ENCODE measurements at regions not wholly inside any gene's neighbourhood (a gene's known extent, or its start where the extent isn't known, plus 50 kb on each side); places are given as distances from the start of the nearest gene placed in this dataset.

DNA sequence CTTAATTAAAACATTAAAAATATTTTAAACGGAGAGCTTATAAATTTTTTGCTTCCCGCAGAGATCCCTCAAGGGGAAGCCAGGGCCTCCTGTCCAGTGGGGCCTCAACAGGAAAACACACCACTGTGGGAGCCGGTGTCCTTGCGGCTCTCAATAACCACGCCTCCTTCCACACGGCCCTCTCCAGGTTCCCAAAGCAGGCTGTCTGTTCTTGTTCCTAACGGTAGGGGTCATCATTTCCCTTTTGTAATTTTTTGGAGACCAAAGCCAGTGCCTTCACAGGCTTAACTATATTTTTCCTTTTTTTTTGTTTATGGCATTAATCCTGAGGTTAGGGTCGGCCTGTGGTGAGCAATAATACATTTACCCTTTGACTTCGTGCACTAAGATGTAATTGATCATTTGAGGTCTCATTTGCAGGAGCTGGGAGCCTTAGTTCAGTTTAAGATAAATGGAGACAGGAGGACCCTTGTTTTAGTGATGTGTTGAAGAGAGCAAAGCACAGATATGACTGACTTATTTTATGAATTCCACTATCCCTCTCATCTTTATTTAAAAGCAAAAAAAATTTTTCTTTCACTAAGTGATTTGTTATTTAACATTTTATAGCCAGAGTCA, 77.5 kb upstream of the N4BP1 start:
- CTCF ChIA-PET, result interaction anchor here (0.7 kb wide), 1 partner anchor 666 kb away, joined by 3 read pairs; no protein-coding TSS in a partner anchor
- BruUV-seq (replicated peaks), result no TSS peak
- H3K9me3 ChIP-seq (ENCODE audit: control insufficient read depth, insufficient read depth, low read depth, low read length), result no peaks in the 10 kb centered on the region
- intact Hi-C loops (cut with micrococcal nuclease; ENCODE audit: unreplicated experiment) (loop anchor here (2.0 kb wide), 1 partner anchor 663 kb away; no protein-coding TSS in a partner anchor), in situ Hi-C loops (cut with HindIII; ENCODE audit: low pct_unique_long_range_greater_than_20kb, low sequenced_read_pairs) (no loop called here)
- H3K4me3 ChIP-seq (ENCODE audit: low read depth in 2 of 2, low read length in 2 of 2), result no peak overlapping the region
- H3K36me3 ChIP-seq (ENCODE audit: control insufficient read depth, insufficient read depth, low read length), result no peaks in the 10 kb centered on the region
- no peaks in the 10 kb centered on the region for H3K27me3 ChIP-seq (ENCODE audit: control insufficient read depth, insufficient read depth, low read length)
- no peak overlapping the region for H3K27ac ChIP-seq (ENCODE audit: low read length)
- no peak for TF ChIP-seq SIN3A (IDR thresholded peaks at IDR 0.05; ENCODE audit: borderline replicate concordance, insufficient read depth, low read depth, low read length)
- TF ChIP-seq, protein P1, sequence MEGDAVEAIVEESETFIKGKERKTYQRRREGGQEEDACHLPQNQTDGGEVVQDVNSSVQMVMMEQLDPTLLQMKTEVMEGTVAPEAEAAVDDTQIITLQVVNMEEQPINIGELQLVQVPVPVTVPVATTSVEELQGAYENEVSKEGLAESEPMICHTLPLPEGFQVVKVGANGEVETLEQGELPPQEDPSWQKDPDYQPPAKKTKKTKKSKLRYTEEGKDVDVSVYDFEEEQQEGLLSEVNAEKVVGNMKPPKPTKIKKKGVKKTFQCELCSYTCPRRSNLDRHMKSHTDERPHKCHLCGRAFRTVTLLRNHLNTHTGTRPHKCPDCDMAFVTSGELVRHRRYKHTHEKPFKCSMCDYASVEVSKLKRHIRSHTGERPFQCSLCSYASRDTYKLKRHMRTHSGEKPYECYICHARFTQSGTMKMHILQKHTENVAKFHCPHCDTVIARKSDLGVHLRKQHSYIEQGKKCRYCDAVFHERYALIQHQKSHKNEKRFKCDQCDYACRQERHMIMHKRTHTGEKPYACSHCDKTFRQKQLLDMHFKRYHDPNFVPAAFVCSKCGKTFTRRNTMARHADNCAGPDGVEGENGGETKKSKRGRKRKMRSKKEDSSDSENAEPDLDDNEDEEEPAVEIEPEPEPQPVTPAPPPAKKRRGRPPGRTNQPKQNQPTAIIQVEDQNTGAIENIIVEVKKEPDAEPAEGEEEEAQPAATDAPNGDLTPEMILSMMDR (IDR thresholded peaks at IDR 0.05), result peak; percentile 77
- POLR2A ChIA-PET, result no interaction called here
- DNase-seq (ENCODE audit: low read depth, low spot score), result peak; percentile 46
- H3K4me1 ChIP-seq (ENCODE audit: control insufficient read depth, insufficient read depth, low read length), result no peaks in the 10 kb centered on the region
- peak; percentile 88 for ATAC-seq

GRCh38 chr16:48684148-48684547, 74.2 kb upstream of the N4BP1 start:
- BruUV-seq (replicated peaks), result no TSS peak
- POLR2A ChIA-PET, result no interaction called here
- no peak overlapping the region for H3K27ac ChIP-seq (ENCODE audit: low read length)
- H3K9me3 ChIP-seq (ENCODE audit: control insufficient read depth, insufficient read depth, low read depth, low read length), result no peaks in the 10 kb centered on the region
- in situ Hi-C loops (cut with HindIII; ENCODE audit: low pct_unique_long_range_greater_than_20kb, low sequenced_read_pairs) (no loop called here), intact Hi-C loops (cut with micrococcal nuclease; ENCODE audit: unreplicated experiment) (no loop called here)
- H3K27me3 ChIP-seq (ENCODE audit: control insufficient read depth, insufficient read depth, low read length), result no peaks in the 10 kb centered on the region; the same call in 1 of the 2 replicates
- no peak for TF ChIP-seq TCF7L2 (IDR thresholded peaks at IDR 0.05; ENCODE audit: low read depth, low read length)
- TF ChIP-seq, protein P2, sequence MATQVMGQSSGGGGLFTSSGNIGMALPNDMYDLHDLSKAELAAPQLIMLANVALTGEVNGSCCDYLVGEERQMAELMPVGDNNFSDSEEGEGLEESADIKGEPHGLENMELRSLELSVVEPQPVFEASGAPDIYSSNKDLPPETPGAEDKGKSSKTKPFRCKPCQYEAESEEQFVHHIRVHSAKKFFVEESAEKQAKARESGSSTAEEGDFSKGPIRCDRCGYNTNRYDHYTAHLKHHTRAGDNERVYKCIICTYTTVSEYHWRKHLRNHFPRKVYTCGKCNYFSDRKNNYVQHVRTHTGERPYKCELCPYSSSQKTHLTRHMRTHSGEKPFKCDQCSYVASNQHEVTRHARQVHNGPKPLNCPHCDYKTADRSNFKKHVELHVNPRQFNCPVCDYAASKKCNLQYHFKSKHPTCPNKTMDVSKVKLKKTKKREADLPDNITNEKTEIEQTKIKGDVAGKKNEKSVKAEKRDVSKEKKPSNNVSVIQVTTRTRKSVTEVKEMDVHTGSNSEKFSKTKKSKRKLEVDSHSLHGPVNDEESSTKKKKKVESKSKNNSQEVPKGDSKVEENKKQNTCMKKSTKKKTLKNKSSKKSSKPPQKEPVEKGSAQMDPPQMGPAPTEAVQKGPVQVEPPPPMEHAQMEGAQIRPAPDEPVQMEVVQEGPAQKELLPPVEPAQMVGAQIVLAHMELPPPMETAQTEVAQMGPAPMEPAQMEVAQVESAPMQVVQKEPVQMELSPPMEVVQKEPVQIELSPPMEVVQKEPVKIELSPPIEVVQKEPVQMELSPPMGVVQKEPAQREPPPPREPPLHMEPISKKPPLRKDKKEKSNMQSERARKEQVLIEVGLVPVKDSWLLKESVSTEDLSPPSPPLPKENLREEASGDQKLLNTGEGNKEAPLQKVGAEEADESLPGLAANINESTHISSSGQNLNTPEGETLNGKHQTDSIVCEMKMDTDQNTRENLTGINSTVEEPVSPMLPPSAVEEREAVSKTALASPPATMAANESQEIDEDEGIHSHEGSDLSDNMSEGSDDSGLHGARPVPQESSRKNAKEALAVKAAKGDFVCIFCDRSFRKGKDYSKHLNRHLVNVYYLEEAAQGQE (IDR thresholded peaks at IDR 0.05; ENCODE audit: insufficient read depth in 1 of 2, low read depth in 2 of 2, low read length in 1 of 2), result no peak
- TF ChIP-seq SIN3A (IDR thresholded peaks at IDR 0.05; ENCODE audit: borderline replicate concordance, insufficient read depth, low read depth, low read length), result no peak
- TF ChIP-seq POLR2AphosphoS5 (IDR thresholded peaks at IDR 0.05; ENCODE audit: low read depth, low read length), result no peak
- TF ChIP-seq, protein P1 (IDR thresholded peaks at IDR 0.05), result no peak
- DNase-seq (ENCODE audit: low read depth, low spot score) (no peak), ATAC-seq (no peak)
- no peaks in the 10 kb centered on the region for H3K4me1 ChIP-seq (ENCODE audit: control insufficient read depth, insufficient read depth, low read length)
- CTCF ChIA-PET, result no interaction called here
- no peaks in the 10 kb centered on the region for H3K36me3 ChIP-seq (ENCODE audit: control insufficient read depth, insufficient read depth, low read length)
- no peak overlapping the region for H3K4me3 ChIP-seq (ENCODE audit: low read depth in 2 of 2, low read length in 2 of 2)

Measured in Panc1 (cell line).